ENCODE measurements at regions not wholly inside any gene's neighbourhood (a gene's known extent, or its start where the extent isn't known, plus 50 kb on each side); places are given as distances from the start of the nearest gene placed in this dataset.
A peak's percentile ranks its signal among the peaks of the same experiment; 100 is the strongest.

- TF ChIP-seq POLR2A (IDR thresholded peaks at IDR 0.05), result no peak
- peak in 1 of 2 donors; percentile 40 for TF ChIP-seq CTCF (IDR thresholded peaks at IDR 0.05)
- TF ChIP-seq POLR2AphosphoS5 (IDR thresholded peaks at IDR 0.05), result no peak
- TF ChIP-seq EP300 (IDR thresholded peaks at IDR 0.05), result no peak
Measured at GRCh38 chr5:36743891-36744772, 132.4 kb upstream of the NIPBL start.
